DMS114 treated with DMSO at 0.1 percent for 48 hours (cell line): ENCODE measurements at regions not wholly inside any gene's neighbourhood (a gene's known extent, or its start where the extent isn't known, plus 50 kb on each side); places are given as distances from the start of the nearest gene placed in this dataset.

Experiments
- DNase-seq: peaks from one replicate; lab custom pipeline; 2025; ENCODE audit not compliant: unreplicated experiment; lab: John Stamatoyannopoulos, UW

- DNase-seq, result no peak
Measured at GRCh38 chr3:104646196-104646595, 720.5 kb upstream of the ALCAM start.

- no peak for DNase-seq
Measured at GRCh38 chr3:104648823-104649222, 717.9 kb upstream of the ALCAM start.

GRCh38 chr3:104669083-104669482 is 697.6 kb upstream of the ALCAM start:
- no peak for DNase-seq

GRCh38 chr3:104672331-104672730 is 694.4 kb upstream of the ALCAM start:
- no peak for DNase-seq

GRCh38 chr3:104673981-104674380 is 692.7 kb upstream of the ALCAM start:
- DNase-seq, result no peak

- DNase-seq, result no peak
Measured at GRCh38 chr3:104676241-104676640, 690.5 kb upstream of the ALCAM start.

GRCh38 chr3:104677932-104678331 is 688.8 kb upstream of the ALCAM start:
- no peak for DNase-seq

GRCh38 chr3:104685492-104685891 is 681.2 kb upstream of the ALCAM start:
- no peak for DNase-seq

GRCh38 chr3:104687362-104687761 is 679.3 kb upstream of the ALCAM start:
- DNase-seq, result no peak

GRCh38 chr3:104696470-104696869 is 670.2 kb upstream of the ALCAM start:
- no peak for DNase-seq

- DNase-seq, result no peak
Measured at GRCh38 chr3:104711406-104711805, 655.3 kb upstream of the ALCAM start.

- DNase-seq, result no peak
Measured at GRCh38 chr3:104715972-104716371, 650.7 kb upstream of the ALCAM start.

- no peak for DNase-seq
Measured at GRCh38 chr3:104717828-104718196, 648.9 kb upstream of the ALCAM start.

GRCh38 chr3:104723000-104723399 is 643.7 kb upstream of the ALCAM start:
- DNase-seq, result no peak

GRCh38 chr3:104731074-104731473 is 635.6 kb upstream of the ALCAM start:
- no peak for DNase-seq

GRCh38 chr3:104734627-104735026 is 632.1 kb upstream of the ALCAM start:
- DNase-seq, result no peak

GRCh38 chr3:104735691-104736090 is 631.0 kb upstream of the ALCAM start:
- DNase-seq, result no peak

GRCh38 chr3:104738271-104738670 is 628.4 kb upstream of the ALCAM start:
- no peak for DNase-seq

GRCh38 chr3:104740874-104741379 is 625.8 kb upstream of the ALCAM start:
- no peak for DNase-seq

GRCh38 chr3:104742044-104742443 is 624.7 kb upstream of the ALCAM start:
- no peak for DNase-seq

GRCh38 chr3:104745313-104745712 is 621.4 kb upstream of the ALCAM start:
- no peak for DNase-seq

- no peak for DNase-seq
Measured at GRCh38 chr3:104746056-104746455, 620.7 kb upstream of the ALCAM start.

GRCh38 chr3:104750581-104750980 is 616.1 kb upstream of the ALCAM start:
- no peak for DNase-seq

- DNase-seq, result no peak
Measured at GRCh38 chr3:104755791-104756190, 610.9 kb upstream of the ALCAM start.
